ENCODE measurements at regions not wholly inside any gene's neighbourhood (a gene's known extent, or its start where the extent isn't known, plus 50 kb on each side); places are given as distances from the start of the nearest gene placed in this dataset.

- no peak for TF ChIP-seq CTCF (IDR thresholded peaks at IDR 0.05)
- TF ChIP-seq POLR2AphosphoS5 (IDR thresholded peaks at IDR 0.05; ENCODE audit: insufficient read depth in 1 of 2, low read depth in 1 of 2) = no peak
- TF ChIP-seq POLR2A (IDR thresholded peaks at IDR 0.05) = no peak
Observed at GRCh38 chr10:120172356-120172755, 279.8 kb downstream of the SEC23IP start.
